ENCODE measurements at regions not wholly inside any gene's neighbourhood (a gene's known extent, or its start where the extent isn't known, plus 50 kb on each side); places are given as distances from the start of the nearest gene placed in this dataset.

GRCh38 chr12:24681570-24681969, 267.3 kb downstream of the BCAT1 start:
- DNase-seq, result no peak
- Histone ChIP-seq H3F3A (ENCODE audit: low read length, unreplicated experiment) (no peaks in the 10 kb centered on the region), H4K20me1 (ENCODE audit: low read length) (no peaks in the 10 kb centered on the region), H3K9me2 (replicated peaks; ENCODE audit: low read length) (no peaks in the 10 kb centered on the region), H3K4me2 (ENCODE audit: low read length) (no peak overlapping the region), H3K4me1 (ENCODE audit: insufficient read depth, low read length) (no peaks in the 10 kb centered on the region), H3K9me3 (ENCODE audit: low read length) (no peaks in the 10 kb centered on the region), H3K4me3 (ENCODE audit: low read length) (no peak overlapping the region), H3K9ac (ENCODE audit: low read length) (no peak overlapping the region), H3K27me3 (ENCODE audit: low read length) (0 out of 2 replicates have a peak, but pooled peaks cover 6% of the 10 kb centered on the region), H3K27ac (ENCODE audit: low read length) (no peak overlapping the region), H3K79me2 (ENCODE audit: low read length) (no peaks in the 10 kb centered on the region), H2AFZ (ENCODE audit: low read length) (no peak overlapping the region), H3K36me3 (ENCODE audit: low read depth, low read length) (no peaks in the 10 kb centered on the region)
- ChIA-PET CTCF (no interaction called here), POLR2A (ENCODE audit: unreplicated experiment) (no interaction called here)
- TF ChIP-seq EZH2 (IDR thresholded peaks at IDR 0.05; ENCODE audit: low read length, unreplicated experiment), result no peak
- no peak for TF ChIP-seq EZH2phosphoT487 (IDR thresholded peaks at IDR 0.05; ENCODE audit: borderline replicate concordance, low read length)
- no peak for TF ChIP-seq CTCF (conservative IDR thresholded peaks at IDR 0.05; ENCODE audit: low read depth, low read length)
- no TSS peak for BruUV-seq (replicated peaks)
- intact Hi-C loops (cut with micrococcal nuclease), result no loop called here
- no peak for ATAC-seq

GRCh38 chr12:24679126-24679525, 269.8 kb downstream of the BCAT1 start:
- POLR2A ChIA-PET (ENCODE audit: unreplicated experiment), result no interaction called here
- H2AFZ ChIP-seq (ENCODE audit: low read length), result no peak overlapping the region
- no peak for TF ChIP-seq EZH2 (IDR thresholded peaks at IDR 0.05; ENCODE audit: low read length, unreplicated experiment)
- TF ChIP-seq EZH2phosphoT487 (IDR thresholded peaks at IDR 0.05; ENCODE audit: borderline replicate concordance, low read length), result no peak
- TF ChIP-seq CTCF (conservative IDR thresholded peaks at IDR 0.05; ENCODE audit: low read depth, low read length), result no peak

GRCh38 chr12:24678436-24678835, 270.5 kb downstream of the BCAT1 start:
- TF ChIP-seq EZH2 (IDR thresholded peaks at IDR 0.05; ENCODE audit: low read length, unreplicated experiment) (no peak), CTCF (conservative IDR thresholded peaks at IDR 0.05; ENCODE audit: low read depth, low read length) (no peak), EZH2phosphoT487 (IDR thresholded peaks at IDR 0.05; ENCODE audit: borderline replicate concordance, low read length) (no peak)
- no peak overlapping the region for H3K27ac ChIP-seq (ENCODE audit: low read length)
- BruUV-seq (replicated peaks), result no TSS peak
- H3K79me2 ChIP-seq (ENCODE audit: low read length), result no peaks in the 10 kb centered on the region
- H3K4me3 ChIP-seq (ENCODE audit: low read length), result no peak overlapping the region
- DNase-seq (no peak), ATAC-seq (no peak)
- H3F3A ChIP-seq (ENCODE audit: low read length, unreplicated experiment), result no peaks in the 10 kb centered on the region
- 0 out of 2 replicates have a peak, but pooled peaks cover 6% of the 10 kb centered on the region for H3K27me3 ChIP-seq (ENCODE audit: low read length)
- no peak overlapping the region for H3K9ac ChIP-seq (ENCODE audit: low read length)
- intact Hi-C loops (cut with micrococcal nuclease), result no loop called here
- CTCF ChIA-PET, result no interaction called here
- no peaks in the 10 kb centered on the region for H4K20me1 ChIP-seq (ENCODE audit: low read length)
- no peaks in the 10 kb centered on the region for H3K9me3 ChIP-seq (ENCODE audit: low read length)
- H3K4me2 ChIP-seq (ENCODE audit: low read length), result no peak overlapping the region
- no peak overlapping the region for H2AFZ ChIP-seq (ENCODE audit: low read length)
- no peaks in the 10 kb centered on the region for H3K4me1 ChIP-seq (ENCODE audit: insufficient read depth, low read length)
- no peaks in the 10 kb centered on the region for H3K36me3 ChIP-seq (ENCODE audit: low read depth, low read length)
- no peaks in the 10 kb centered on the region for H3K9me2 ChIP-seq (replicated peaks; ENCODE audit: low read length)
- POLR2A ChIA-PET (ENCODE audit: unreplicated experiment), result no interaction called here

More at GRCh38 chr12:24679126-24679525, 269.8 kb downstream of the BCAT1 start:
- H3F3A ChIP-seq (ENCODE audit: low read length, unreplicated experiment), result no peaks in the 10 kb centered on the region
- H4K20me1 ChIP-seq (ENCODE audit: low read length), result no peaks in the 10 kb centered on the region
- H3K4me3 ChIP-seq (ENCODE audit: low read length), result no peak overlapping the region
- H3K4me2 ChIP-seq (ENCODE audit: low read length), result no peak overlapping the region
- no peaks in the 10 kb centered on the region for H3K9me2 ChIP-seq (replicated peaks; ENCODE audit: low read length)
- H3K9ac ChIP-seq (ENCODE audit: low read length), result no peak overlapping the region
- ATAC-seq (no peak), DNase-seq (no peak)
- intact Hi-C loops (cut with micrococcal nuclease), result no loop called here
- H3K9me3 ChIP-seq (ENCODE audit: low read length), result no peaks in the 10 kb centered on the region
- H3K27me3 ChIP-seq (ENCODE audit: low read length), result 0 out of 2 replicates have a peak, but pooled peaks cover 6% of the 10 kb centered on the region
- BruUV-seq (replicated peaks), result no TSS peak
- no peaks in the 10 kb centered on the region for H3K79me2 ChIP-seq (ENCODE audit: low read length)
- H3K4me1 ChIP-seq (ENCODE audit: insufficient read depth, low read length), result no peaks in the 10 kb centered on the region
- CTCF ChIA-PET, result no interaction called here
- no peak overlapping the region for H3K27ac ChIP-seq (ENCODE audit: low read length)
- H3K36me3 ChIP-seq (ENCODE audit: low read depth, low read length), result no peaks in the 10 kb centered on the region

Measured in PC-3 (cell line).